Rectal smooth muscle tissue (tissue), 1 donor: ENCODE measurements at regions not wholly inside any gene's neighbourhood (a gene's known extent, or its start where the extent isn't known, plus 50 kb on each side); places are given as distances from the start of the nearest gene placed in this dataset.
"Not testable (repeated sequence)": the region's sequence is repeated elsewhere in the genome, so short reads cannot be mapped to it uniquely, and the experiment has no call there.

Experiments
- H3K27ac ChIP-seq: one replicate; pipeline ENCODE4 v1.7.0; 2013; ENCODE audit warnings: low read depth, low read length, inconsistent platforms
- H3K27me3 ChIP-seq: one replicate; pipeline ENCODE4 v1.7.0; 2013; ENCODE audit warnings: low read length; ENCODE audit not compliant: control insufficient read depth, insufficient read depth
- H3K36me3 ChIP-seq: one replicate; pipeline ENCODE4 v1.7.0; 2013; ENCODE audit warnings: low read length; ENCODE audit not compliant: control insufficient read depth, insufficient read depth
- H3K4me1 ChIP-seq: one replicate; pipeline ENCODE4 v1.7.0; 2013; ENCODE audit warnings: low read length; ENCODE audit not compliant: control insufficient read depth, insufficient read depth
- H3K4me3 ChIP-seq: one replicate; pipeline ENCODE4 v1.7.0; 2013; ENCODE audit warnings: low read length
- H3K9ac ChIP-seq: one replicate; pipeline ENCODE4 v1.7.0; 2013; ENCODE audit warnings: low read length

- H3K4me3 ChIP-seq, result no peak overlapping the region
- H3K9ac ChIP-seq, result no peak overlapping the region
- H3K36me3 ChIP-seq, result no peaks in the 10 kb centered on the region
- no peak overlapping the region for H3K27ac ChIP-seq
- H3K4me1 ChIP-seq, result no peaks in the 10 kb centered on the region
- H3K27me3 ChIP-seq, result no peaks in the 10 kb centered on the region
These were observed 1187.2 kb upstream of the CRIM1 start for GRCh38 chr2:35168351-35168750.

- Histone ChIP-seq H3K27ac (no peak overlapping the region), H3K4me1 (no peaks in the 10 kb centered on the region), H3K36me3 (no peaks in the 10 kb centered on the region), H3K27me3 (no peaks in the 10 kb centered on the region), H3K4me3 (no peak overlapping the region), H3K9ac (no peak overlapping the region)
These were observed 1191.6 kb upstream of the CRIM1 start for GRCh38 chr2:35163948-35164347.

- H3K27me3 ChIP-seq, result no peaks in the 10 kb centered on the region
- H3K4me1 ChIP-seq, result no peaks in the 10 kb centered on the region
- H3K27ac ChIP-seq, result no peak overlapping the region
- H3K36me3 ChIP-seq, result no peaks in the 10 kb centered on the region
- H3K9ac ChIP-seq, result no peak overlapping the region
- H3K4me3 ChIP-seq, result no peak overlapping the region
These were observed 1194.7 kb upstream of the CRIM1 start for GRCh38 chr2:35160871-35161270.

- Histone ChIP-seq H3K4me1 (no peaks in the 10 kb centered on the region), H3K9ac (no peak overlapping the region), H3K27ac (no peak overlapping the region), H3K4me3 (no peak overlapping the region), H3K27me3 (no peaks in the 10 kb centered on the region), H3K36me3 (no peaks in the 10 kb centered on the region)
These were observed 1229.7 kb upstream of the CRIM1 start for GRCh38 chr2:35125871-35126270.

- H3K9ac ChIP-seq, result no peak overlapping the region
- H3K4me3 ChIP-seq, result no peak overlapping the region
- H3K27ac ChIP-seq, result no peak overlapping the region
- no peaks in the 10 kb centered on the region for H3K4me1 ChIP-seq
- no peaks in the 10 kb centered on the region for H3K27me3 ChIP-seq
- H3K36me3 ChIP-seq, result no peaks in the 10 kb centered on the region
These were observed 1230.3 kb upstream of the CRIM1 start for GRCh38 chr2:35125278-35125677.

- H3K36me3 ChIP-seq, result no peaks in the 10 kb centered on the region
- H3K27me3 ChIP-seq, result no peaks in the 10 kb centered on the region
- no peak overlapping the region for H3K4me3 ChIP-seq
- H3K27ac ChIP-seq, result no peak overlapping the region
- H3K4me1 ChIP-seq, result no peaks in the 10 kb centered on the region
- no peak overlapping the region for H3K9ac ChIP-seq
These were observed 1239.4 kb upstream of the CRIM1 start for GRCh38 chr2:35116151-35116550.

- H3K4me1 ChIP-seq, result no peaks in the 10 kb centered on the region
- H3K4me3 ChIP-seq, result no peak overlapping the region
These were observed 1240.8 kb upstream of the CRIM1 start for GRCh38 chr2:35114765-35115164.

GRCh38 chr2:35112367-35112766, 1243.2 kb upstream of the CRIM1 start:
- not testable (repeated sequence) for H3K36me3 ChIP-seq, H3K4me3 ChIP-seq, H3K27me3 ChIP-seq, H3K9ac ChIP-seq, H3K27ac ChIP-seq, H3K4me1 ChIP-seq

More at GRCh38 chr2:35114765-35115164, 1240.8 kb upstream of the CRIM1 start:
- Histone ChIP-seq H3K36me3 (no peaks in the 10 kb centered on the region), H3K27ac (no peak overlapping the region), H3K27me3 (no peaks in the 10 kb centered on the region), H3K9ac (no peak overlapping the region)

GRCh38 chr2:35104309-35104708, 1251.3 kb upstream of the CRIM1 start:
- Histone ChIP-seq H3K27me3 (no peaks in the 10 kb centered on the region), H3K4me3 (no peak overlapping the region), H3K9ac (no peak overlapping the region), H3K36me3 (no peaks in the 10 kb centered on the region), H3K4me1 (no peaks in the 10 kb centered on the region), H3K27ac (no peak overlapping the region)

- H3K4me3 ChIP-seq, result no peak overlapping the region
- H3K9ac ChIP-seq, result no peak overlapping the region
These were observed 1256.2 kb upstream of the CRIM1 start for GRCh38 chr2:35099342-35099741.

GRCh38 chr2:35082072-35082471, 1273.5 kb upstream of the CRIM1 start:
- H3K9ac ChIP-seq, result no peak overlapping the region
- no peak overlapping the region for H3K4me3 ChIP-seq
- no peak overlapping the region for H3K27ac ChIP-seq
- no peaks in the 10 kb centered on the region for H3K27me3 ChIP-seq
- H3K36me3 ChIP-seq, result no peaks in the 10 kb centered on the region
- no peaks in the 10 kb centered on the region for H3K4me1 ChIP-seq

More at GRCh38 chr2:35099342-35099741, 1256.2 kb upstream of the CRIM1 start:
- no peaks in the 10 kb centered on the region for H3K27me3 ChIP-seq
- no peaks in the 10 kb centered on the region for H3K4me1 ChIP-seq
- H3K36me3 ChIP-seq, result no peaks in the 10 kb centered on the region
- H3K27ac ChIP-seq, result no peak overlapping the region

GRCh38 chr2:35081622-35082015, 1274.0 kb upstream of the CRIM1 start:
- no peak overlapping the region for H3K4me3 ChIP-seq
- no peaks in the 10 kb centered on the region for H3K4me1 ChIP-seq
- no peaks in the 10 kb centered on the region for H3K27me3 ChIP-seq
- no peak overlapping the region for H3K27ac ChIP-seq
- H3K36me3 ChIP-seq, result no peaks in the 10 kb centered on the region
- H3K9ac ChIP-seq, result no peak overlapping the region

- no peak overlapping the region for H3K27ac ChIP-seq
- no peaks in the 10 kb centered on the region for H3K36me3 ChIP-seq
- H3K27me3 ChIP-seq, result no peaks in the 10 kb centered on the region
- H3K9ac ChIP-seq, result no peak overlapping the region
- H3K4me3 ChIP-seq, result no peak overlapping the region
- H3K4me1 ChIP-seq, result no peaks in the 10 kb centered on the region
These were observed 1274.5 kb upstream of the CRIM1 start for GRCh38 chr2:35081001-35081621.
